K562 (cell line): ENCODE measurements at regions not wholly inside any gene's neighbourhood (a gene's known extent, or its start where the extent isn't known, plus 50 kb on each side); places are given as distances from the start of the nearest gene placed in this dataset.

ENCODE experiments used
- BRF1 ChIP-seq: IDR thresholded peaks from 3 replicates; pipeline ENCODE4 v1.6.1; 2011; ENCODE audit warnings: borderline replicate concordance, mild to moderate bottlenecking; ENCODE audit not compliant: insufficient read length; ENCODE audit errors: extremely low read depth
- ELF4 ChIP-seq: fragments of 450-650 bp; formaldehyde crosslinking; IDR thresholded peaks from 2 replicates; pipeline ENCODE4 v1.4.0; 2022; ENCODE audit warnings: missing genetic modification characterization
- FOSL1 ChIP-seq: fragments of 200-800 bp; sonication (Bioruptor generic); conservative IDR thresholded peaks from 2 replicates; pipeline ENCODE4 v1.6.1; 2016; ENCODE audit warnings: missing genetic modification characterization, missing compliant biosample characterization
- HNRNPK ChIP-seq: fragments of 200-400 bp; formaldehyde crosslinking; IDR thresholded peaks from one replicate; pipeline ENCODE4 v1.6.1; 2018; ENCODE audit warnings: mild to moderate bottlenecking, low read depth, low read length; ENCODE audit not compliant: poor library complexity, severe bottlenecking
- KDM1A ChIP-seq, 2 experiments: fragments of 450-650 bp; IDR thresholded peaks; 2 replicates each; pipeline ENCODE4 v1.6.1; 2016; ENCODE audit warnings: mild to moderate bottlenecking in 2 of 2
- MIER1 ChIP-seq: fragments of 450-650 bp; IDR thresholded peaks from 2 replicates; pipeline ENCODE4 v1.6.1; 2016; ENCODE audit warnings: antibody characterized with exemption, mild to moderate bottlenecking, low read depth
- MTF1 ChIP-seq: fragments of 250-450 bp; sonication (Bioruptor Pico); IDR thresholded peaks from 2 replicates; pipeline ENCODE4 v1.9.0; 2021; ENCODE audit warnings: moderate library complexity, mild to moderate bottlenecking, inconsistent platforms, borderline replicate concordance
- PBX2 ChIP-seq, 2 experiments: IDR thresholded peaks in 1 of 2; conservative IDR thresholded peaks in 1 of 2; 2 replicates each; pipeline ENCODE4 v1.6.1; 2016; ENCODE audit warnings: low read depth in 2 of 2, mild to moderate bottlenecking in 1 of 2, missing compliant biosample characterization in 1 of 2, missing genetic modification characterization in 1 of 2, moderate library complexity in 1 of 2
- RBM14 ChIP-seq: fragments of 200-400 bp; formaldehyde crosslinking; IDR thresholded peaks from 2 replicates; pipeline ENCODE4 v1.6.1; 2018; ENCODE audit warnings: low read depth, mild to moderate bottlenecking, low read length, moderate library complexity, borderline replicate concordance; ENCODE audit not compliant: insufficient read depth
- SMAD3 ChIP-seq: fragments of 450-650 bp; formaldehyde crosslinking; conservative IDR thresholded peaks from 2 replicates; pipeline ENCODE4 v1.4.0; 2020; ENCODE audit warnings: mild to moderate bottlenecking
- XRCC5 ChIP-seq: fragments of 200-400 bp; formaldehyde crosslinking; IDR thresholded peaks from 2 replicates; pipeline ENCODE4 v1.6.1; 2017; ENCODE audit warnings: low read depth, mild to moderate bottlenecking, low read length
- ZBTB17 ChIP-seq: fragments of 450-650 bp; formaldehyde crosslinking; IDR thresholded peaks from 2 replicates; pipeline ENCODE4 v1.4.0; 2020; ENCODE audit warnings: mild to moderate bottlenecking
- ZMIZ1 ChIP-seq, 2 experiments: fragments of 150-350 bp in 1 of 2; IDR thresholded peaks; 2 replicates each; pipeline ENCODE4 v1.6.1; 2012 to 2016; ENCODE audit warnings: low read depth in 2 of 2, low read length in 2 of 2, mild to moderate bottlenecking in 1 of 2, moderate library complexity in 1 of 2
- ZNF436 ChIP-seq: fragments of 250-450, 450-650 bp; sonication (Bioruptor Pico); formaldehyde crosslinking; IDR thresholded peaks from 2 replicates; pipeline ENCODE4 v1.7.0; 2020; ENCODE audit warnings: mild to moderate bottlenecking
- ZNF592 ChIP-seq: fragments of 450-650 bp; IDR thresholded peaks from 2 replicates; pipeline ENCODE4 v1.6.1; 2017; ENCODE audit warnings: antibody characterized with exemption, mild to moderate bottlenecking

- TF ChIP-seq PBX2 (CRISPR knock-in tag; IDR thresholded peaks at IDR 0.05; ENCODE audit: low read depth): no peak
- no peak for TF ChIP-seq PBX2 (tag; conservative IDR thresholded peaks at IDR 0.05; ENCODE audit: low read depth)
- TF ChIP-seq ZNF592: no peak
- no peak for TF ChIP-seq HNRNPK
- TF ChIP-seq MIER1: no peak
- no peak for TF ChIP-seq XRCC5
- no peak for TF ChIP-seq ZMIZ1 (IDR thresholded peaks at IDR 0.05; ENCODE audit: low read depth in 2 of 2, low read length in 2 of 2)
- TF ChIP-seq BRF1: no peak
- no peak for TF ChIP-seq ZBTB17 (CRISPR knock-in tag)
- TF ChIP-seq ELF4: no peak
- TF ChIP-seq RBM14: no peak
- TF ChIP-seq SMAD3 (CRISPR knock-in tag): no peak
- no peak for TF ChIP-seq KDM1A (IDR thresholded peaks at IDR 0.05)
- TF ChIP-seq ZNF436: no peak
- no peak for TF ChIP-seq MTF1 (CRISPR knock-in tag)
- no peak for TF ChIP-seq FOSL1 (tag)
Observed at GRCh38 chr12:87160848-87161601, 868.2 kb downstream of the C12orf50 start (continued).
